ENCODE measurements at regions not wholly inside any gene's neighbourhood (a gene's known extent, or its start where the extent isn't known, plus 50 kb on each side); places are given as distances from the start of the nearest gene placed in this dataset.

DNA sequence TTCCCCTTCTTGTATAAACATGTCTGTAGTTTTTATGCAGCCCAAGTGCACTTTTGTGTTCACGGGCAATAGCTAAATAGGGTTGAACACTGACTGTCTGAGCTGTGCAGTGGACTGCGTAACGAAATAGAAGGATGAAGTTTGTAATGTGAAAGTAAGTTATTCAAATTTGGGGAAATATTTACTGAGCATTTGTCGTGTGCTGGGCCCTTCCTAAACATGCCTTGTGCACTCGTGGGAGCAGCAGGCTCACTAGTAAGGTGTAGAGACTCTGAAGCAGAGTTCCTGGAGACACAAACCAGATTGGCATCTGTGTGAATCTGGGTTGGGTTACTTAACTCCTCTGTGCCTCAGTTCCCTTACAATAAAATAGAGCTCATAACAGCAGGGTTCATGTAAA, 51.7 kb upstream of the C1QTNF7 start:
- DNase-seq (ENCODE audit: low read depth): no peak

DNA sequence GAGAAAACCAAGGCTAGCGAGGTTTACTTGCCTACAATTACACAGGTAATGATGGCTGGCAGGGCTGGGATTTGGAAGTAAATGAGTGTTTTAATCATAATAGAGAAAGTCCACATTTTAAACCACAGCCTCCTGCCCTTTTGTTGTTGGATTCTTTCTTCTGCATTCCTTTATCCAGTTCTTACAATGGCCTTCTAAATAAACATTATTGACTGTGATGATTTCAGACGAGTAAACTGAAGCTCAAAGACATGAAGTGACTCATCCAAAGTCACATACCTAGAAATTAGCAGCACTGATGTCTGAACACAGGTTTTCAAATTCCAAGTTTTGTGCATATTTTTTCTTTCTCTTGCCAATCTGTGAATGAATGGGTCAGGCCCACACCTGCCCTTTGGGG, 51.2 kb upstream of the C1QTNF7 start:
- no peak for DNase-seq (ENCODE audit: low read depth)

Measured in activated T-cell treated with anti-CD3 and anti-CD28 coated beads for 24 hours (primary cell).